ENCODE measurements at regions not wholly inside any gene's neighbourhood (a gene's known extent, or its start where the extent isn't known, plus 50 kb on each side); places are given as distances from the start of the nearest gene placed in this dataset.

DNA sequence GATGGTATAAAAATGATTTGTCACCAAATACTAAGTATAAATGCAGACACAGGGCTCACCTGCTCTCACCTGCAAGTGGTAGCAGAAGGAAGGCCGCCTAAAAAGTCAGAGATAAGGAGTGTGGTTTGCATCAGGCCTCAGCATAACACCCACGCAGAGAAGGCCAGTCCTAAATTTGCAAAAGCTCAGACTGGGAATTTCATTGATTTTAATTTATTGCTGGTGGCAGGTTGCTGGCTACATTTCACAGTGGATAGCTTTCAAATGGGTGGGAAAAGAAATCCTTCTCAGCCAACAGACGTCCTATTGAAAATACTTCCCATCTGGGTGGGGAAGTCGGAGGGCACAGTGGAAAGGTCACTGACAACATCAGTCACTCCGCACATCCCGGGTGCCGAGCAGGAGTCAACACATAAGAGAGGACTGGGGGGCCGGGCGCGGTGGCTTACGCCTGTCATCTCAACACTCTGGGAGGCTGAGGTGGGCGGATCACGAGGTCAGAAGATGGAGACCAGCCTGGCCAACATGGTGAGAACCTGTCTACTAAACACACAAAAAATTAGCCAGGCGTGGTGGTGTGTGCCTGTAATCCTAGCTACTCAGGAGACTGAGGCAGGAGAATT lies 561.8 kb upstream of the MKI67 start:
- FAIRE-seq: no peak

GRCh38 chr10:128689667-128690066 lies 563.4 kb upstream of the MKI67 start:
- no peak for DNase-seq (ENCODE audit: insufficient read length, low spot score)
- FAIRE-seq: no peak

More for the DNA sequence above, 561.8 kb upstream of the MKI67 start:
- no peak for DNase-seq (ENCODE audit: insufficient read length, low spot score)

- FAIRE-seq: no peak
- no peak for DNase-seq (ENCODE audit: insufficient read length, low spot score)
Observed at GRCh38 chr10:128693493-128694131, 567.4 kb upstream of the MKI67 start.

GRCh38 chr10:128694168-128694850 lies 568.1 kb upstream of the MKI67 start:
- DNase-seq (ENCODE audit: insufficient read length, low spot score): no peak
- no peak for FAIRE-seq

DNA sequence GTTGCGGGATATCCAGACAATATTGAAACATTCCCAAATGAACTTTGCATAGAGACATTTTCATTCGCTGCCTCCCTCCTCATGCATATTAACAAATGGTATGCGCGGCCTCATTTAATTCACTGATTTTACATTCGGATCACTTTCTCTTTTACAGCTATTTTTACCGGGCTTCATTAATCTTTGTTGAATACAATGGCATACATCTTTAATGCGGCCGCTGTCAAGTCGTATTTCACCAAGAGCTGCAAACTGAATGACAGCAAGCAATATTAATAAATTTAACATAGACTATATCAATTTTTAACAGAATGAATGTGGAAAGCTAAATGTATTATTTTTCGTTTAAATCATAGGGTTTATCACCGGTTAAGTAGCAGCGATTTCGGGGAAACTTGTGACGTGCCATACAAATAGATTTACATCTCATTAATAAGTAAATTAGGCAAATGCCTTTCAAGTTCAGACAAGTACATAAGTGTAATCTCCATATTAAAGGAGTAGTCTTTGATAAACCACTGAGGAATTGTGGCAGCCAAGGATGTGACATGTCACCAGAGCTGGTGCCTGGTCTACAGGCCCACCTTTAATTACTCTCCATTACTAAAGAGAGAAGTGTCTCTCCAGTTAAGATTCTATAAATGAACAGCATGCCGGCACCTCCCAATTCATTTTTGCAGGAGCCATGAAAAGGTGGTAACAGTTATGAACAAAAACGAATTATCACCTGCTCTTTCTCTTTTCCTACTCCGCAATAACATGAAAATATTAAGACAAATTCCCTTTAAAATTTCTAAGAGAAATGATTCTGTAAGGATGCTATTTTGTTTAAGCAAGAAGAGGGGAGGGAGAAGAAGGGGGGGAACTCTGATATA lies 568.9 kb upstream of the MKI67 start:
- FAIRE-seq (no peak), DNase-seq (ENCODE audit: insufficient read length, low spot score) (no peak)

DNA sequence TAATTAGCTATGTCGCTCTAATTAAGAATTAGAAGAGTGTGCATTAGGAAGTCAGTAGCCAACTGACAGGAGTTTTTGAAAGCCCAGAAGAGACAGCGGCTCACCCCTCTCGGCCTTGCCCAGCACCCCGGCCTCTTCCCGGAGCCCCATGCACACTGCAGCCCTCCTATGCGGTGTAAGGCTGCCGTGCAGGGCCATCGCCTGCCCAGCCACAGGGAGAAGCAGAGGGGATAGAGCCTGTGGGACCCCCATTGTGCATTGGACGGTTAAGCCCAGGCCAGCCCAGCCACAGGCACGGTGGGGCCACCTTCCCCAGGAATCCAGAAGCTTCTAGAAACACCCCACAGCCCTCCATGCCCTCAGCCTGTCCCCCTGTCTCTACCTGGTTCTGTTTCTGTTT lies 569.7 kb upstream of the MKI67 start:
- FAIRE-seq: no peak
- DNase-seq (ENCODE audit: insufficient read length, low spot score): no peak

DNA sequence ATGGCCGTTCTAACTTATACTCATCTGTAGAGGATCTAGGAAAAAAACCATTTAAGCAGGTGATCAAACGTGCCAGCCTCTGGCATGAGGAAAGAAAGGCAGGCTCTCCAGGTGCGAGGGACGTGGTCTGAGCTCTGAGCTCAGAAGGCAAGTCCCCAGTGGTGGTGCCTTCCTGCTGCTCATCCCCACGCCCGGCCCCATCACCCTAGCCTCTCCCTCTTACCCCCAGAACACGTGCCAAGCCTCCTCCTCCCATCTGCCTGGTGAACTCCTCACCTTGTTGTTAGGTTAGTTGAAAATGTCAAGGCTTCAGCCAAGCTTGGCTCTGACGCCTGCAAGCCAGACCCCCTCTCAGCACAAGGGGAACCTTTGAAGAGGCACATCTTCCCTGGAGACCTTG lies 571.2 kb upstream of the MKI67 start:
- DNase-seq (ENCODE audit: insufficient read length, low spot score) (no peak), FAIRE-seq (no peak)

- FAIRE-seq: no peak
Observed at GRCh38 chr10:128701381-128701780, 575.2 kb upstream of the MKI67 start.

GRCh38 chr10:128701837-128702236 lies 575.6 kb upstream of the MKI67 start:
- no peak for DNase-seq (ENCODE audit: insufficient read length, low spot score)
- no peak for FAIRE-seq

More at GRCh38 chr10:128701381-128701780, 575.2 kb upstream of the MKI67 start:
- DNase-seq (ENCODE audit: insufficient read length, low spot score): no peak

DNA sequence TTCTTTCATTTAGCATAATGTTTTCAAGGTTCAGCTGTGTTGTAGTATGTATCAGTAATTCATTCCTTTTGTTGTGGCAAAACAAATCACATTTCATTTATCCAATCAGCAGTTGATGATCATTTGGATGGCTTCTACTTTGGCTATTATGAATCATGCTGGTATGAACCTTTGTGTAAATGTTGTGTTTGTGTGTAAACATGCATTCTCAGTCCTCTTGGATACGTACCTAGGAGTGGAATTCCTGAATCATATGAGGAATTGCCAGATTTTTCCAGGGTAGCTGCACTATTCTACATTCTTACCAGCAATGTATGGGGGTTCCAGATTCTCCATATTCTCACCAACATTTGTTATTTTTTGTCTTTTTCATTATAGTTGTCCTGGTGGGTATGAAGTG lies 578.5 kb upstream of the MKI67 start:
- DNase-seq (ENCODE audit: insufficient read length, low spot score) (no peak), FAIRE-seq (no peak)

GRCh38 chr10:128708182-128708581 lies 582.0 kb upstream of the MKI67 start:
- no peak for FAIRE-seq
- DNase-seq (ENCODE audit: insufficient read length, low spot score): no peak

DNA sequence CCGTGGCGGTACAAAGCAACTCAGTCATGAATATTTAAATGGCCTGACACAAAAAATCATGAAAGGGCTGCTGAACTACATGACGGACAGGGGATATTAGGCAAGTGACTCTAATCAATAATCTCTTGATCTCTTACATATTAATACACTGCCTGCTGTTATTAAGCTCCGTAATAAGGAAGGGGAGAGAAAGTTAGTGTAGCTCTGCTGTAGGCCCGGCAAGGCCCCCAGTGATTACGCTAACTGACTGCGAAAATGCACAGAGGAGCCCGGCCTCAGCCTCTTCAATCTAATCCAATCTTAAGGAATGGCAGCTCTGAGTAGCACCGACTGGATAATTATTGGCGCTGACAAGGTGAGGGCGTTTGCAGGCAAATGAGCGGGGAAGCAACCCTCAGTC lies 583.5 kb upstream of the MKI67 start:
- FAIRE-seq (no peak), DNase-seq (ENCODE audit: insufficient read length, low spot score) (no peak)

GRCh38 chr10:128710098-128710797 lies 584.0 kb upstream of the MKI67 start:
- DNase-seq (ENCODE audit: insufficient read length, low spot score) (no peak), FAIRE-seq (no peak)

GRCh38 chr10:128710798-128711183 lies 584.6 kb upstream of the MKI67 start:
- no peak for DNase-seq (ENCODE audit: insufficient read length, low spot score)
- no peak for FAIRE-seq

- FAIRE-seq (no peak), DNase-seq (ENCODE audit: insufficient read length, low spot score) (no peak)
Observed at GRCh38 chr10:128711806-128712205, 585.6 kb upstream of the MKI67 start.

- DNase-seq (ENCODE audit: insufficient read length, low spot score): no peak
Observed at GRCh38 chr10:128712661-128713400, 586.6 kb upstream of the MKI67 start.

DNA sequence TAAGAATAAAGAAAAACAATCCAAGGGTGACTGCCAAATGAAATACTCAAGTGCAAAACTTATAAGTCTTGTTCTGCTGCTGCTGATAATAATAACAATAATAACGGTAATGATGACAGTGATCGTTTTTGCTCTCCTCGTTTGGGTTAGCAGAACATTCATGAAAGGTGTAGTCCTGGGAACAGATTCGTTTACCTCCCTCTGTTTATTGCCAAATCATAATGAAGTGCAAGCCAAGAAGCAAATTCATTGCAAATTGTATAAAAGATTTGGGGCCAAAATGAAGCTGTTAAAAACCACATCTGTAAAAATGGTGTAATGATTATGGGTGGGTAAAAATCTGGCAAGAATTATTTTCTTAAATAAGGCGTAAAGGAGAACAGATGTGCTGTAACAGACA lies 587.2 kb upstream of the MKI67 start:
- FAIRE-seq: no peak
- DNase-seq (ENCODE audit: insufficient read length, low spot score): no peak

More at GRCh38 chr10:128712661-128713400, 586.6 kb upstream of the MKI67 start:
- FAIRE-seq: no peak

- FAIRE-seq (no peak), DNase-seq (ENCODE audit: insufficient read length, low spot score) (no peak)
Observed at GRCh38 chr10:128713874-128714570, 587.8 kb upstream of the MKI67 start.
